Endothelial cell (in vitro differentiated cells): ENCODE measurements at regions not wholly inside any gene's neighbourhood (a gene's known extent, or its start where the extent isn't known, plus 50 kb on each side); places are given as distances from the start of the nearest gene placed in this dataset.

Experiments
- DNase-seq: peaks from one replicate; pipeline ENCODE4 v3.0.0; 2021; ENCODE audit warnings: low spot score
- H3K27ac Mint-ChIP-seq: one replicate; pipeline ENCODE4 v1.8.0; 2021; ENCODE audit warnings: mixed read lengths, inconsistent platforms; ENCODE audit not compliant: unreplicated experiment
- H3K27me3 Mint-ChIP-seq: one replicate; pipeline ENCODE4 v1.8.0; 2021; ENCODE audit warnings: mild to moderate bottlenecking, moderate library complexity, mixed read lengths, inconsistent platforms; ENCODE audit not compliant: unreplicated experiment
- H3K36me3 Mint-ChIP-seq: one replicate; pipeline ENCODE4 v1.8.0; 2021; ENCODE audit warnings: mild to moderate bottlenecking, low read depth, mixed read lengths, inconsistent platforms; ENCODE audit not compliant: unreplicated experiment
- H3K4me1 Mint-ChIP-seq: one replicate; pipeline ENCODE4 v1.8.0; 2021; ENCODE audit warnings: mild to moderate bottlenecking, mixed read lengths, inconsistent platforms; ENCODE audit not compliant: unreplicated experiment
- H3K4me3 Mint-ChIP-seq: one replicate; pipeline ENCODE4 v1.8.0; 2021; ENCODE audit warnings: mild to moderate bottlenecking, mixed read lengths, inconsistent platforms; ENCODE audit not compliant: unreplicated experiment
- H3K9me3 Mint-ChIP-seq: one replicate; pipeline ENCODE4 v1.8.0; 2021; ENCODE audit warnings: mixed read lengths, inconsistent platforms; ENCODE audit not compliant: unreplicated experiment
- CTCF ChIP-seq: fragments of 200-600 bp; sonication (generic); IDR thresholded peaks from one replicate; pipeline ENCODE4 v1.5.0; 2021; ENCODE audit warnings: antibody characterized with exemption; ENCODE audit not compliant: unreplicated experiment

GRCh38 chr3:182284793-182285192 lies 508.5 kb upstream of the ATP11B start:
- no peaks in the 10 kb centered on the region for H3K9me3 Mint-ChIP-seq
- H3K4me3 Mint-ChIP-seq: no peak overlapping the region
- TF ChIP-seq CTCF: no peak
- H3K27me3 Mint-ChIP-seq: peaks cover 4% of the 10 kb centered on the region
- peaks cover 21% of the 10 kb centered on the region for H3K4me1 Mint-ChIP-seq
- H3K36me3 Mint-ChIP-seq: no peaks in the 10 kb centered on the region
- no peak for DNase-seq
- peak overlapping the region; percentile 58 for H3K27ac Mint-ChIP-seq

- no peak overlapping the region for H3K4me3 Mint-ChIP-seq
- no peaks in the 10 kb centered on the region for H3K36me3 Mint-ChIP-seq
- H3K27ac Mint-ChIP-seq: no peak overlapping the region
- no peak for TF ChIP-seq CTCF
- peaks cover 3% of the 10 kb centered on the region for H3K4me1 Mint-ChIP-seq
- H3K9me3 Mint-ChIP-seq: no peaks in the 10 kb centered on the region
- H3K27me3 Mint-ChIP-seq: no peaks in the 10 kb centered on the region
- no peak for DNase-seq
Measured at GRCh38 chr3:182292591-182292990, 500.7 kb upstream of the ATP11B start.

GRCh38 chr3:182294256-182294655 lies 499.0 kb upstream of the ATP11B start:
- Mint-ChIP-seq H3K4me3 (no peak overlapping the region), H3K27me3 (no peaks in the 10 kb centered on the region), H3K27ac (no peak overlapping the region), H3K9me3 (no peaks in the 10 kb centered on the region), H3K4me1 (no peaks in the 10 kb centered on the region), H3K36me3 (no peaks in the 10 kb centered on the region)
- no peak for TF ChIP-seq CTCF
- DNase-seq: no peak

- DNase-seq: no peak
- Mint-ChIP-seq H3K9me3 (no peaks in the 10 kb centered on the region), H3K4me3 (no peak overlapping the region), H3K36me3 (no peaks in the 10 kb centered on the region), H3K27ac (no peak overlapping the region), H3K27me3 (no peaks in the 10 kb centered on the region), H3K4me1 (no peaks in the 10 kb centered on the region)
- TF ChIP-seq CTCF: no peak
Measured at GRCh38 chr3:182294696-182295095, 498.6 kb upstream of the ATP11B start.

- TF ChIP-seq CTCF: no peak
- H3K4me3 Mint-ChIP-seq: no peak overlapping the region
- H3K9me3 Mint-ChIP-seq: no peaks in the 10 kb centered on the region
- no peak overlapping the region for H3K27ac Mint-ChIP-seq
- H3K27me3 Mint-ChIP-seq: no peaks in the 10 kb centered on the region
- DNase-seq: no peak
- no peaks in the 10 kb centered on the region for H3K36me3 Mint-ChIP-seq
- H3K4me1 Mint-ChIP-seq: peaks cover 3% of the 10 kb centered on the region
Measured at GRCh38 chr3:182300266-182300665, 493.0 kb upstream of the ATP11B start.
